Common myeloid progenitor, CD34-positive (primary cell): ENCODE measurements at regions not wholly inside any gene's neighbourhood (a gene's known extent, or its start where the extent isn't known, plus 50 kb on each side); places are given as distances from the start of the nearest gene placed in this dataset.
"Not testable (repeated sequence)": the region's sequence is repeated elsewhere in the genome, so short reads cannot be mapped to it uniquely, and the experiment has no call there.

ENCODE experiments used
- CTCF ChIA-PET: fragments of 350-600 bp; sonication (Branson Sonifier 250); formaldehyde crosslinking; loops from one replicate; lab custom pipeline; 2021; ENCODE audit warnings: antibody characterized with exemption; lab: Charles Lee
- POLR2A ChIA-PET: fragments of 350-600 bp; sonication (Branson Sonifier 250); formaldehyde crosslinking; loops from one replicate; lab custom pipeline; 2021; ENCODE audit warnings: antibody characterized with exemption; lab: Charles Lee
- DNase-seq, 3 donors: peaks; one replicate each; pipeline versions ENCODE4 v3.0.0 to v3.0.0-alpha.2; 2013
- H3K27ac ChIP-seq, 2 experiments: 1 replicate in 1 of 2; 2 replicates in 1 of 2; pipeline ENCODE4 v1.7.0; 2013; ENCODE audit warnings: inconsistent platforms in 2 of 2, low read length in 2 of 2, mild to moderate bottlenecking in 2 of 2, low read depth in 1 of 2, moderate library complexity in 1 of 2; ENCODE audit not compliant: severe bottlenecking in 2 of 2, insufficient read depth in 1 of 2, poor library complexity in 1 of 2
- H3K27me3 ChIP-seq, 5 experiments: replicated peaks in 2 of 5; 1 replicate in 3 of 5; 2 replicates in 2 of 5; pipeline versions ENCODE4 v1.6.1 to v1.7.0; 2013; ENCODE audit warnings: low read length in 4 of 5, mild to moderate bottlenecking in 2 of 5, moderate library complexity in 2 of 5, inconsistent platforms in 1 of 5; ENCODE audit not compliant: insufficient read depth in 5 of 5, control insufficient read depth in 4 of 5
- H3K36me3 ChIP-seq, 4 experiments: 1 replicate in 2 of 4; 2 replicates in 2 of 4; pipeline versions ENCODE4 v1.6.1 to v1.7.0; 2013; ENCODE audit warnings: low read length in 3 of 4, control low read depth in 1 of 4, mild to moderate bottlenecking in 1 of 4; ENCODE audit not compliant: control insufficient read depth in 4 of 4, insufficient read depth in 4 of 4
- H3K4me1 ChIP-seq, 4 experiments: 1 replicate in 3 of 4; 2 replicates in 1 of 4; pipeline versions ENCODE4 v1.6.1 to v1.7.1; 2013; ENCODE audit warnings: low read length in 3 of 4, mild to moderate bottlenecking in 3 of 4, control low read depth in 1 of 4, inconsistent platforms in 1 of 4, moderate library complexity in 1 of 4; ENCODE audit not compliant: control insufficient read depth in 4 of 4, insufficient read depth in 4 of 4; ENCODE audit errors: control extremely low read depth in 1 of 4
- H3K4me3 ChIP-seq, 7 experiments: 1 replicate in 4 of 7; 2 replicates in 3 of 7; pipeline versions ENCODE4 v1.5.1 to v1.7.0; 2013; ENCODE audit warnings: mild to moderate bottlenecking in 7 of 7, low read length in 6 of 7, moderate library complexity in 6 of 7, inconsistent platforms in 2 of 7, low read depth in 2 of 7, control low read depth in 1 of 7; ENCODE audit not compliant: insufficient read depth in 4 of 7, control insufficient read depth in 1 of 7; ENCODE audit errors: extremely low read depth in 1 of 7
- H3K9me3 ChIP-seq, 5 experiments: 1 replicate in 4 of 5; 2 replicates in 1 of 5; pipeline versions ENCODE4 v1.6.1 to v1.7.1; 2013; ENCODE audit warnings: low read length in 4 of 5, mild to moderate bottlenecking in 2 of 5, inconsistent platforms in 1 of 5, low read depth in 1 of 5, moderate library complexity in 1 of 5; ENCODE audit not compliant: control insufficient read depth in 4 of 5, insufficient read depth in 2 of 5; ENCODE audit errors: control extremely low read depth in 1 of 5
- WGBS: methylation state at CpG from one replicate; pipeline ENCODE4 v1.1.5; 2013; ENCODE audit not compliant: insufficient coverage; 5-methylcytosine and 5-hydroxymethylcytosine counted together

- Histone ChIP-seq H3K36me3 (no peaks in the 10 kb centered on the region), H3K27me3 (no peaks in the 10 kb centered on the region), H3K4me1 (no peaks in the 10 kb centered on the region), H3K27ac (no peak overlapping the region), H3K9me3 (no peaks in the 10 kb centered on the region), H3K4me3 (no peak overlapping the region)
- ChIA-PET POLR2A (no interaction called here), CTCF (no interaction called here)
- WGBS, result 70% methylated on average over 2 of the region's 3 CpGs
- no peak for DNase-seq
These were observed 1232.4 kb downstream of the STIM2 start for GRCh38 chr4:28093071-28093470.

GRCh38 chr4:28101583-28101982, 1240.9 kb downstream of the STIM2 start:
- H3K27ac ChIP-seq, result no peak overlapping the region
- no peaks in the 10 kb centered on the region for H3K9me3 ChIP-seq
- POLR2A ChIA-PET, result no interaction called here

GRCh38 chr4:28105271-28105859, 1244.7 kb downstream of the STIM2 start:
- no peaks in the 10 kb centered on the region for H3K9me3 ChIP-seq
- H3K4me3 ChIP-seq, result no peak overlapping the region
- no peak for DNase-seq
- no peak overlapping the region for H3K27ac ChIP-seq
- no peaks in the 10 kb centered on the region for H3K36me3 ChIP-seq
- no peaks in the 10 kb centered on the region for H3K27me3 ChIP-seq
- H3K4me1 ChIP-seq, result no peaks in the 10 kb centered on the region
- CTCF ChIA-PET, result no interaction called here
- POLR2A ChIA-PET, result no interaction called here
- WGBS, result no CpG with 5 or more reads among the region's 2 CpGs

More at GRCh38 chr4:28101583-28101982, 1240.9 kb downstream of the STIM2 start:
- Histone ChIP-seq H3K36me3 (no peaks in the 10 kb centered on the region), H3K4me3 (no peak overlapping the region), H3K4me1 (no peaks in the 10 kb centered on the region), H3K27me3 (no peaks in the 10 kb centered on the region)
- 71% methylated on average over 2 of the region's 2 CpGs for WGBS
- CTCF ChIA-PET, result no interaction called here
- DNase-seq, result no peak

GRCh38 chr4:28106155-28106554, 1245.5 kb downstream of the STIM2 start:
- no peaks in the 10 kb centered on the region for H3K9me3 ChIP-seq
- CTCF ChIA-PET, result no interaction called here
- H3K4me1 ChIP-seq, result no peaks in the 10 kb centered on the region
- no peaks in the 10 kb centered on the region for H3K27me3 ChIP-seq
- WGBS, result 45% methylated on average over 1 of the region's 1 CpG
- POLR2A ChIA-PET, result no interaction called here
- no peaks in the 10 kb centered on the region for H3K36me3 ChIP-seq
- no peak overlapping the region for H3K4me3 ChIP-seq
- DNase-seq, result no peak
- H3K27ac ChIP-seq, result no peak overlapping the region

GRCh38 chr4:28109801-28110200, 1249.2 kb downstream of the STIM2 start:
- Histone ChIP-seq H3K27ac (no peak overlapping the region), H3K36me3 (no peaks in the 10 kb centered on the region), H3K9me3 (no peaks in the 10 kb centered on the region), H3K27me3 (peaks cover 0 to 9% (median 0%) of the 10 kb centered on the region in 5 experiments), H3K4me1 (no peaks in the 10 kb centered on the region), H3K4me3 (no peak overlapping the region)
- CTCF ChIA-PET, result no interaction called here
- POLR2A ChIA-PET, result no interaction called here
- no peak for DNase-seq

GRCh38 chr4:28112691-28113335, 1252.2 kb downstream of the STIM2 start:
- H3K27ac ChIP-seq, POLR2A ChIA-PET, H3K9me3 ChIP-seq, DNase-seq, H3K4me1 ChIP-seq, H3K27me3 ChIP-seq, H3K36me3 ChIP-seq, H3K4me3 ChIP-seq, CTCF ChIA-PET: not testable (repeated sequence)
- WGBS, result 99% methylated on average over 19 of the region's 29 CpGs

GRCh38 chr4:28113586-28113985, 1252.9 kb downstream of the STIM2 start:
- 90% methylated on average over 16 of the region's 16 CpGs for WGBS
- H3K4me3 ChIP-seq, H3K27me3 ChIP-seq, H3K4me1 ChIP-seq, POLR2A ChIA-PET, CTCF ChIA-PET, H3K36me3 ChIP-seq, H3K27ac ChIP-seq, H3K9me3 ChIP-seq: not testable (repeated sequence)
- DNase-seq, result peak in 2 of 3 donors; percentile 5 to 12
